Islet precursor cell (in vitro differentiated cells): ENCODE measurements at regions not wholly inside any gene's neighbourhood (a gene's known extent, or its start where the extent isn't known, plus 50 kb on each side); places are given as distances from the start of the nearest gene placed in this dataset.

ENCODE experiments used
- DNase-seq: peaks from one replicate; pipeline ENCODE4 v3.0.0-alpha.2; 2018

GRCh38 chr16:87245511-87245910, 71.7 kb downstream of the C16orf95 start:
- no peak for DNase-seq

GRCh38 chr16:87246269-87247065, 70.7 kb downstream of the C16orf95 start:
- no peak for DNase-seq

DNA sequence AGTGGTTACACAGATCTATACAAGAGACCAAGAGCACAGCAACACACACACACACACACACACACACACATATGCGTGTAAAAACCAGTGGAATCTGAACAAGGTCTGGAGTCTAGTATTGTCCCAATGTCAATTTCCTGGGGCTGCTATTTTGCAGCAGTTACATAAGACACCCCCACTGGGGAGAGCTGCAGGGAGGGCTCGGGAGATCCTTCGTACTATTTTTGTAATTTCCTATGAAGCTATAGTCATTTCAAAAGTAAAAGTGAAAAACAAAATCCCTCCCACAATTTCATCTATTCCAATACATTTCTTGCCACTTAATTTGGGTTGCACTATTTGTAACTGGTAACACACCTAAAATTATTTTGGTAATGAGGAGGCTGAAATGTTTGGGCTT, 68.5 kb downstream of the C16orf95 start:
- no peak for DNase-seq

DNA sequence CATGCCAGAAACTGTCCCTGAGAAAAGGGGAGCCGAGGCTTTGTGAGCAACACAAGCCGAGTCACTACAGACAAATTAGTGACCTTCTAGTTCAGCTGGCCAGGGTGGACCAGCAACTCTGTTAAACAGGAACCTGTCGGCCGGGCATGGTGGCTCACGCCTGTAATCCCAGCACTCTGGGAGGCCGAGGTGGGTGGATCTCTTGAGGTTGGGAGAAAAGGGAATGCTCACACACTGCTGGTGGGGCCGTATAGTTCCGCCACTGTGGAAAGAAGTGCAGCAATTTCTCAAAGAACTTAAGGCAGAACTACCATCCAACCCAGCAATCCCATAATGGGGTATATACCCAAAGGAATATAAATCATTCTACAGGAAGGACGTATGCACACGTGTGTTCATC, 67.8 kb downstream of the C16orf95 start:
- peak; percentile 39 for DNase-seq

GRCh38 chr16:87250431-87250960, 66.7 kb downstream of the C16orf95 start:
- DNase-seq = no peak

DNA sequence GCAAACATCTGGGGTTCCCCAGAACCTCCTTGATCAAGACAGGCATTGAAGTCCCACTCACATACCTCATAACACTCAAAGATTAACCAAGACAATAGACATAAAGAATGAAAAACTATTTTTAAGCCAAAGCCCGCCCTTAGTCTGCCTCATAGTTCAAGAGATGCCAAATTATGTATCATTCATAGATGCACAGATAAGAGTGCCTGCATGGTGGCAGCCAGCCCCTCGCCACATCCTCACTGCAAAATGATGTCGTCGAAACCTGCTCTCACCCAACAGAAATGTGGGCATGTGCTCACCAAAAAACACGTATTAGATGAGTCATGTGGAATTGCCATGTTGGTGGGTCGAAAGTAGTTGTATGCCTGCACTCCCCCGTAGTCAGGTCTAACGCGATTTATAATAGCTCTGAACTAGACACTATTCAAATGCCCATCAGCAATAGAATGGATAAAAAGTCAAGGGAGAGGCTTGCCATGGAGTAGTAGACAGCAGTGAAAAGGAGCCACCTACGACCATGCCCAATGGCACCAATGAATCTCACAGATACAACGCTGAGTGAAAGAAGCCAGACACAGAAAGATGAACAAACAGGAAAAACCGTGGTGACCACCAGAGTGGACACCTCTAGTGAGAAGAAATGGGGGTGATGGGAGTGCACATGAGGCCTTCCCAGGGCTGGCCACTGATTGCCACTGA, 64.8 kb downstream of the C16orf95 start:
- peak; percentile 14 for DNase-seq
